ENCODE measurements at regions not wholly inside any gene's neighbourhood (a gene's known extent, or its start where the extent isn't known, plus 50 kb on each side); places are given as distances from the start of the nearest gene placed in this dataset.

- TF ChIP-seq, protein P1, sequence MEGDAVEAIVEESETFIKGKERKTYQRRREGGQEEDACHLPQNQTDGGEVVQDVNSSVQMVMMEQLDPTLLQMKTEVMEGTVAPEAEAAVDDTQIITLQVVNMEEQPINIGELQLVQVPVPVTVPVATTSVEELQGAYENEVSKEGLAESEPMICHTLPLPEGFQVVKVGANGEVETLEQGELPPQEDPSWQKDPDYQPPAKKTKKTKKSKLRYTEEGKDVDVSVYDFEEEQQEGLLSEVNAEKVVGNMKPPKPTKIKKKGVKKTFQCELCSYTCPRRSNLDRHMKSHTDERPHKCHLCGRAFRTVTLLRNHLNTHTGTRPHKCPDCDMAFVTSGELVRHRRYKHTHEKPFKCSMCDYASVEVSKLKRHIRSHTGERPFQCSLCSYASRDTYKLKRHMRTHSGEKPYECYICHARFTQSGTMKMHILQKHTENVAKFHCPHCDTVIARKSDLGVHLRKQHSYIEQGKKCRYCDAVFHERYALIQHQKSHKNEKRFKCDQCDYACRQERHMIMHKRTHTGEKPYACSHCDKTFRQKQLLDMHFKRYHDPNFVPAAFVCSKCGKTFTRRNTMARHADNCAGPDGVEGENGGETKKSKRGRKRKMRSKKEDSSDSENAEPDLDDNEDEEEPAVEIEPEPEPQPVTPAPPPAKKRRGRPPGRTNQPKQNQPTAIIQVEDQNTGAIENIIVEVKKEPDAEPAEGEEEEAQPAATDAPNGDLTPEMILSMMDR (IDR thresholded peaks at IDR 0.05; ENCODE audit: insufficient read depth, low read length): no peak
- TF ChIP-seq REST (IDR thresholded peaks at IDR 0.05; ENCODE audit: insufficient replicate concordance, low read depth): no peak
- TF ChIP-seq POLR2AphosphoS5 (IDR thresholded peaks at IDR 0.05; ENCODE audit: low read depth): no peak
- no peak for TF ChIP-seq GABPA (IDR thresholded peaks at IDR 0.05; ENCODE audit: low read depth)
- TF ChIP-seq SPI1 (IDR thresholded peaks at IDR 0.05; ENCODE audit: borderline replicate concordance, low read depth): no peak
These were observed 258.9 kb downstream of the ABHD5 start for GRCh38 chr3:43949594-43949993.

Data from HL-60 (cell line).